ENCODE measurements at regions not wholly inside any gene's neighbourhood (a gene's known extent, or its start where the extent isn't known, plus 50 kb on each side); places are given as distances from the start of the nearest gene placed in this dataset.

GRCh38 chr12:93243689-93244513, 133.8 kb upstream of the NUDT4 start:
- no peak for DNase-seq (ENCODE audit: low read depth in 2 of 2)

- no peak for DNase-seq (ENCODE audit: low read depth in 2 of 2)
Observed at GRCh38 chr12:93244514-93245077, 133.1 kb upstream of the NUDT4 start.

GRCh38 chr12:93245543-93245942, 132.2 kb upstream of the NUDT4 start:
- DNase-seq (ENCODE audit: low read depth in 2 of 2), result no peak

- DNase-seq (ENCODE audit: low read depth in 2 of 2), result no peak
Observed at GRCh38 chr12:93247313-93247991, 130.3 kb upstream of the NUDT4 start.

- no peak for DNase-seq (ENCODE audit: low read depth in 2 of 2)
Observed at GRCh38 chr12:93252221-93252620, 125.5 kb upstream of the NUDT4 start.

- no peak for DNase-seq (ENCODE audit: low read depth in 2 of 2)
Observed at GRCh38 chr12:93254911-93255310, 122.8 kb upstream of the NUDT4 start.

- DNase-seq (ENCODE audit: low read depth in 2 of 2), result no peak
Observed at GRCh38 chr12:93256256-93256969, 121.3 kb upstream of the NUDT4 start.

- no peak for DNase-seq (ENCODE audit: low read depth in 2 of 2)
Observed at GRCh38 chr12:93261505-93262094, 116.1 kb upstream of the NUDT4 start.

GRCh38 chr12:93272997-93273396, 104.7 kb upstream of the NUDT4 start:
- no peak for DNase-seq (ENCODE audit: low read depth in 2 of 2)

- DNase-seq (ENCODE audit: low read depth in 2 of 2), result no peak
Observed at GRCh38 chr12:93273834-93274564, 103.7 kb upstream of the NUDT4 start.

- DNase-seq (ENCODE audit: low read depth in 2 of 2), result no peak
Observed at GRCh38 chr12:93274937-93275336, 102.8 kb upstream of the NUDT4 start.

- DNase-seq (ENCODE audit: low read depth in 2 of 2), result no peak
Observed at GRCh38 chr12:93275589-93275988, 102.1 kb upstream of the NUDT4 start.

- DNase-seq (ENCODE audit: low read depth in 2 of 2), result no peak
Observed at GRCh38 chr12:93279565-93280412, 97.9 kb upstream of the NUDT4 start.

- no peak for DNase-seq (ENCODE audit: low read depth in 2 of 2)
Observed at GRCh38 chr12:93287149-93287548, 90.6 kb upstream of the NUDT4 start.

GRCh38 chr12:93288626-93289025, 89.1 kb upstream of the NUDT4 start:
- no peak for DNase-seq (ENCODE audit: low read depth in 2 of 2)

- DNase-seq (ENCODE audit: low read depth in 2 of 2), result no peak
Observed at GRCh38 chr12:93290391-93290790, 87.3 kb upstream of the NUDT4 start.

GRCh38 chr12:93292213-93292612, 85.5 kb upstream of the NUDT4 start:
- DNase-seq (ENCODE audit: low read depth in 2 of 2), result no peak

- no peak for DNase-seq (ENCODE audit: low read depth in 2 of 2)
Observed at GRCh38 chr12:93292731-93293566, 84.8 kb upstream of the NUDT4 start.

GRCh38 chr12:93297032-93297431, 80.7 kb upstream of the NUDT4 start:
- no peak for DNase-seq (ENCODE audit: low read depth in 2 of 2)

All from stimulated activated CD8-positive, alpha-beta memory T cell treated with anti-CD3 and anti-CD28 coated beads, Interleukin-7, amount 100 ng/mL, for 4 hours (primary cell).